CD4-positive, alpha-beta T cell treated with Interleukin-15 for 1 hour (primary cell): ENCODE measurements at regions not wholly inside any gene's neighbourhood (a gene's known extent, or its start where the extent isn't known, plus 50 kb on each side); places are given as distances from the start of the nearest gene placed in this dataset.
A peak's percentile ranks its signal among the peaks of the same experiment; 100 is the strongest.
"Not testable (repeated sequence)": the region's sequence is repeated elsewhere in the genome, so short reads cannot be mapped to it uniquely, and the experiment has no call there.

Experiments
- DNase-seq: peaks from one replicate; pipeline ENCODE4 v3.0.0-alpha.2; 2020

DNA sequence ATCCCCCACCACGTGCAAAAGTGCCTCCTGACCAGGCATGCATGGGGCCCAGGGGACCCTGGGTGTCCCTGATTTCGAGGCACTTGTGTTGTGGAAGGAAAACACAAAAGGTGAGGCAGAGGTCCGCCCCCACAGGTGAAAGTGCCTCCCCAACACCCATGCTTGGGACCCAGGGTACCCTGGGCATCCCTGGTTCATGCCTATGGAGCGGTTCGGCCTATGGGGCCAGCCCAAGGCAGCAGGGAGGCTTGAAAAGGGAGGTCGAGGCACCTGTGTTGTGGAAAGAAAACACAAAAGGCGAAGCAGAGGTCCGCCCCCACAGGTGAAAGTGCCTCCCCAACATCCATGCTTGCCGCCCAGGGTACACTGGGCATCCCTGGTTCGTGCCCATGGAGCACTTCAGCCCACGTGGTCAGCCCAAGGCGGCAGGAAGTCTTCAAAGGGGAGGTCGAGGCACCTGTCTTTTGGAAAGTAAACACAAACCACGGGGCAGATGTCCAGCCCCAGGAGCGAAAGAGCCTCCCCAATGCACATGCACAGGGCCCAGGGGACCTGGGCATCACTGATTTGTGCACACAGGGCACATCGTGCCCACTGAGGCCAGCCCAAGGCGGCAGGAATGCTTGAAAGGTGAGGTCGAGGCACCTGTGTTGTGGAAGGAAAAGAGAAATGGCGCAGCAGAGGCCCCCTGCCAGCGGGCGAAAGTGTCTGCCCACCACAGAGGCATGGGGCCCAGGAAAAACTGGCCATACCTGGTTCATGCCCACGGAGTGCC lies 375.5 kb downstream of the ALG10 start:
- peak; percentile 13 for DNase-seq

DNA sequence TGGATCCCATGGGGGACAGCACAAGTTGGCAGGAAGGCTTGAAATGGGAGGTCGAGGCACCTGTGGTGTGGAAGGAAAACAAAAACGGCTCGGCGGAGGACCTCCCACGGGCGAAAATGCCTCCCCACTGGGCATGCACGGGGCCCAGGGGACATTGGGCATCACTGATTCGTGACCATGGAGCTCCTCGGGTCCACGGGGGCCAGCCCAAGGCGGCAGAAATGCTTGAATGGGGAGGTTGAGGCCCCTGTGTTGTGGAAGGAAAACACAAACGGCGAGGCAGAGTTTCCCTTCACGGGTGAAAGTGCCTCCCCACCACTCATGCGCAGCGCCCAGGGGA lies 376.0 kb downstream of the ALG10 start:
- DNase-seq, result peak; percentile 2

DNA sequence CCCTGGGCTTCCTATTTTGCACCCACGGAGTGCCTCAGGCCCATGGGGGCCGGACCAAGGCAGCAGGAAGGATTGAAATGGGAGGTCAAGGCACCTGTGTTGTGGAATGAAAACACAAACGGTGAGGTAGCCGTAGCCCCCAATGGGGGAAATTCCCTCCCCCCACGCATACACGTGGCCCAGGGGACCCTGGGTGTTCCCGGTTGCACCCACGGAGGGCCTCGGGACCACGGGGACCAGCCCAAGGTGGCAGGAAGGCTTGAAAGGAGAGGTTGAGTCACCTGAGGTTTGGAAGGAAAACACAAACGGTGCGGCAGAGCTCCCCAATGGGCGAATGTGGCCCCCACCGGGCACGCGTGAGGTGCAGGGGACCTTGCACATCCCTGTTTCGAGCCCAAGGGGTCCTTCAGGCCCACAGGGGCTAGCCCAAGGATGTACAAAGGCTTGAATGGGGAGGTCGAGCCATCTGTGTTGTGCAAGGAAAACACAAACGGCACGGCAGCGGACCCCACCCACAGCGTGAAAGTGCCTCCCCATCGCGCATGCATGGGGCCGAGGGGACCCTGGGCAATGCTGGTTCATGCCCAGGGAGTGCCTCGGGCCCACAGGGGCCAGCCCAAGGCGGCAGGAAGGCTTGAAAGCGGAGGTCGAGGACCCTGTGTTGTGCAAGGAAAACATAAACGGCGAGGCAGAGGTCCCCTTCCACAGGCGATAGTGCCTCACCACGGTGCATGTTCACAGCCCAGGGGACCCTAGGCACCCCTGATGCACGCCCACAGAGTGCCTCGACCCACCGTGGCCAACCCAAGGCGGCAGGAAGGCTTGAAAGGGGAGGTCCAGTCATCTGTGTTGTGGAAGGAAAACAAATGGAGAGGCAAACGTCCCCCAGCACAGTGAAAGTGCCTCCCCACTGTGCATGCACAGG lies 376.7 kb downstream of the ALG10 start:
- DNase-seq, result peak; percentile 1

DNA sequence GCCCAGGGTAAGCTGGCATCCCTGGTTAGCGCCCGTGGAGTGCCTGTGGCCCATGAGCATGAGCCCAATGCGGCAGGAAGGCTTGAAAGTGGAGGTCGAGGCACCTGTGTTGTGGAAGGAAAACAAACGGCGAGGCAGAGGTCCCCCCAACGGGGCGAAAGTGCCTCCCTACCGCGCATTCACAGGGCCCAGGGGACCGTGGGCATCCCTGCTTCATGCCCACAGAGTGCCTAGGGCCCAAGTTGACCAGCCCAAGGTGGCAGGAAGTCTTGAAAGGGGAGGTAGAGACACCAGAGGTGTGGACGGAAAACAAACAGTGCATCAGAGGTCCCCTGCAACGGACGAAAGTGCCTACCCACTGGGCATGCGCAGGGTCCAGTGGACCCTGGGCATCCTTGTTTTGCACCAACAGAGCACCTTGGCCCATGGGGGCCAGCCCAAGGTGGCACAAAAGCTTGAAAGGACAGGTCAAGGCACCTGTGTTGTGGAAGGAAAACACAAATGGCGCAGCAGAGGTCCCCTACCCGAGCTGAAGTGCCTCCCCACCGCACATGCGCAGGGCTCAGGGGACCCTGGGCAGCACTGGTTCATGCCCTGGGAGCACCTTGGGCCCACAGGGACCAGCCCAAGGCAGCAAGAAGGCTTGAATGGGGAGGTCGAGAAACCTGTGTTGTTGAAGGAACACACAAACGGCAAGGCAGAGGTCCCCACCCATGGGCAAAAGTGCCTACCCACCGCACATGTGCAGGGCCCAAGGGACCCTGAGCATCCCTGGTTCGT lies 377.5 kb downstream of the ALG10 start:
- DNase-seq, result peak; percentile 15

DNA sequence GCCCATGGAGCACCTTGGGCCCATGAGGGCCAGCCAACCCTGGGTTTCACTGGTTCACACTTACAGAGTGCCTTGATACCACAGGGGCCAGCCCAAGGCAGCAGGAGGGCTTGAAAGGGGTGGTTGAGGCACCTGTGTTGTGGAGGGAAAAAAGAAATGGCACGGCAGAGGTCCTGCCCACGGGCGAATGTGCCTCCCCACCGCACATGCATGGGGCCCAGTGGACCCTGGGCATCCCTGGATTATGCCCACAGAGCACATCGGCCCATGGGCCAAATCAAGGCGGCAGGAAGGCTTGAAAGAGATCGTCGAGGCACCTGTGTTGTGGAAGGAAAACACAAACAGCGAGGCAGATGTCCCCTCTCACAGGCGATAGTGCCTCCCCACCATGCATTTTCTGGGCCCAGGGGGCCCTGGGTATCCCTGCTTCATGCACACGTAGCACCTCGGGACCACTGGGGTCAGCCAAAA lies 378.1 kb downstream of the ALG10 start:
- peak; percentile 12 for DNase-seq

DNA sequence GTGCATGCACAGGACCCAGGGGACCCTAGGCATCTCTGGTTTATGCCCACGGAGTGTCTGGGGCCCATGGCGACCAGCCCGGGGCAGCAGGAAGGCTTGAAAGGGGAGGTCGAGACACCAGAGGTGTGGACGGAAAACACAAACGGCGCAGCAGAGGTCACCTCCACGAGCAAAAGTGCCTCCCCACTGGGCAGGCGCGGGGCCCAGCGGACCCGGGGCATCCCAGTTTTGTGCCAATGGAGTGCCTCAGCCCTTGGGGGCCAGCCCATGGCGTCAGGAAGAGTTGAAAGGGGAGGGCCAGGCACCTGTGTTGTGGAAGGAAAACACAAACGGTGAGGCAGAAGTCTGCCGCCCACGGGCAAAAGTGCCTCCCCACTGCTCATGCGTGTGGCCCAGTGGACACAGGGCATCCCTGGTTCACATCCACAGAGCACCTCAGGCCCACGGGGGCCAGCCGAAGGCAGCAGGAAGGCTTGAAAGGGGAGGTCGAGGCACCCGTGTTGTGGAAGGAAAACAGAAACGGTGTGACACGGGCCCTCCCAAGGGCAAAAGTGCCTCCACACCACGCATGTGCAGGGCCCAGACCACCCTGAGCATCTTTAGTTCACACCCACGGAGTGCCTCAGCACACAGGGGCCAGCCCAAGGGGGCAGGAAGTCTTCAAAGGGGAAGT lies 378.8 kb downstream of the ALG10 start:
- DNase-seq, result peak; percentile 4

DNA sequence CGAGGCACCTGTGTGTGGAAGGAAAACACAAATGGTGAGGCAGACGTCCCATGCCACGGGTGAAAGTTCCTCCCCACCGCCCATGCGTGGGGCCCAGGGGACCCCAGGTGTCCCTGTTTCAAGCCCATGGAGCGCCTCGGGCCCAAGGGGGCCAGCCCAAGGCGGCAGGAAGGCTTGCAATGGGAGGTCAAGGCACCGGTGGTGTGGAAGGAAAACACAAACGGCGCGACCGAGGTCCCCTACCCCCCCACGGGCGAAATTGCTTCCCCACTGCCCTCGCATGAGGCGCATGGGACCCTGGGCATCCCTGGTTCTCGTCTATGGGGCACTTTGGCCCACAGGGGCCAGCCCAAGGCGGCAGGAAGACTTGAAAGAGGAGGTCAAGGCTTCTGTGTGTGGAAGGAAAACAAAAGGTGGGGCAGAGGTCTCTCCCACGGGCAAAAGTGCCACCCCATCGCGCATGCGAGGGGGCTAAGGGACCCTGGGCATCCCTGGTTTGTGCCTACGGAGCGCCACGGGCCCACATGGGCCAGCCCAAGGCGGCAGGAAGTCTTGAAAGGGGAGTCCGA lies 379.4 kb downstream of the ALG10 start:
- peak; percentile 15 for DNase-seq

DNA sequence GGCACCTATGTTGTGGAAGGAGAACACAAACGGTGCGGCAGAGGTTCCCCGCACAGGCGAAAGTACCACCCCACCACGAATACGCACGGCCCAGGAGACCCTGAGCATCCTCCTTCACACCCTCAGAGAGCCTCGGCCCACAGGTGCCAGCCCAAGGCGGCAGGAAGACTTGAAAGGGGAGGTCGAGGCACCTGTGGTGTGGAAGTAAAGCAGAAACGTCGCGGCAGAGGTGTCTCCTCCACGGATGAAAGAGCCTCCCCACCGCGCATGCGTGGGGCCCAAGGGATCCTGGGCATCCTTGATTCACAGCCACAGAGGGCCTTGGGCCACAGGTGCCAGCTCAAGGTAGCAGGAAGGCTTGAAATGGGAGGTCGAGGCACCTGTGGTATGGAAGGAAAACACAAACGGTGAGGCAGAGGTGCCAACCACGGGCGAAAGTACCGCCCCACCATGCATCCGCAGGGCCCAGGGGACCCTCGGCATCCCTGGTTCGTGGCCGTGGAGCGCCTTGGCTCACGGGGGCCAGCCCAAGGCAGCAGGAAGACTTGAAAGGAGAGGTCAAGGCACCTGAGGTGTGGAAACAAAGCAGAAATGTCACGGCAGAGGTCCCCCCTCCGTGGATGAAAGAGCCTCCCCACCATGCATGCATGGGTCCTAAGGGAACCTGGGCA lies 380.1 kb downstream of the ALG10 start:
- DNase-seq, result peak; percentile 9

DNA sequence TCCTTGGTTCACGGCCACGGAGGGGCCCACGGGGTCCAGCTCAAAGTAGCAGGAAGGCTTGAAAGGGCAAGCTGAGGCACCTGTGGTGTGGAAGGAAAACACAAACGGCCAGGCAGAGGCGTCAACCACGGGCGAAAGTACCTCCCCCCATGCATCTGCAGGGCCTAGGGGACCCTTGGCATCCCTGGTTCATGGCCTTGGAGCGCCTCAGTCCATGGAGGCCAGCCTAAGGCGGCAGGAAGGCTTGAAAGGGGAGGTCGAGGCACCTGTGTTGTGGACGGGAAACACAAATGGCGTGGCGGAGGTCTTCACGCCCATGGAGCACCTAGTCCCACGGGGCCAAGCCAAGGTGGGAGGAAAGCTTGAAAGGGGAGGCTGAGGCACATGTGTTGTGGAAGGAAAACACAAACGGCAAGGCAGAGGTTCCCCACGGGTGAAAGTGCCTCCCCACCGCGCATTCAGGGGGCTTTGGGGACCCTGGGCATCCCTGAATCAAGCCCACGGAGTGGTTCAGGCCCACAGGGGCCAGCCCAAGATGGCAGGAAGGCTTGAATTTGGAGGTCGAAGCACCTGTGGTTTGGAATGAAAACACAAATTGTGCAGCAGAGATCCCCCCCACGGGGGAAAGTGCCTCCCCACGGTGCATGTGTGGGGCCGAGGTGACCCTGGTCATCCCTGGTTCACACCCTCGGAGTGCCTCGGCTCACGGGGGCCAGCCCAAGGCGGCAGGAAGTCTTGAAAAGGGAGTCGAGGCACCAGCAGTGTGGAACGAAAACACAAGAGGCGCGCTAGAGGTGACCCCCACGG lies 380.8 kb downstream of the ALG10 start:
- DNase-seq, result peak; percentile 14

DNA sequence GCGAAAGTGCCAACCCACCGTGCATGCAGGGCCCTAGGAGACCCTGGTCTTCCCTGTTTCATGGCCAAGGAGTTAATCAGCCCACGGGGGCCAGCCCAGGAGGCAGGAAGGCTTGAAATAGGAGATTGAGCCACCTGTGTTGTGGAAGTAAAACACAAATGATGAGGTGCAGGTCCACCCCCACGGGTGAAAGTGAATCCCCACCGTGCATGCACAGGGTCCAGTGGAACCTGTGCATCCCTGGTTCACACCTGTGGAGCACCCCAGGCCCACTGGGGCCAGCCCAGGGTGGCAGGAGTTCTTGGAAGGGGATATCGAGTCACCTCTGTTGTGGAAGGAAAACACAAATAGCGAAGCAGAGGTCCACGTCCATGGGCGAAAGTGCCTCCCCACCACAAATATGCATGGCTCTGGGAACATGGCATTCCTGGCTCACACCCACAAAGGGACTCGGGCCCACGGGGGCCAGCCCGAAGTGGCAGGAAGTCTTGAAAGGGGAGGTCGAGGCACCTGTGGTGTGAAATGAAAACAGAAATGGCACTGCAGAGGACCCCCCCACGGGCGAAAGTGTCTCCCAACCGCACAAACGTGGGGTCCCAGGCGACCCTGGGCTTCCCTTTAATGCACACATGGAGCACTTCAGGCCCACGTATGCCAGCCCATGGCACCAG lies 381.5 kb downstream of the ALG10 start:
- peak; percentile 10 for DNase-seq

DNA sequence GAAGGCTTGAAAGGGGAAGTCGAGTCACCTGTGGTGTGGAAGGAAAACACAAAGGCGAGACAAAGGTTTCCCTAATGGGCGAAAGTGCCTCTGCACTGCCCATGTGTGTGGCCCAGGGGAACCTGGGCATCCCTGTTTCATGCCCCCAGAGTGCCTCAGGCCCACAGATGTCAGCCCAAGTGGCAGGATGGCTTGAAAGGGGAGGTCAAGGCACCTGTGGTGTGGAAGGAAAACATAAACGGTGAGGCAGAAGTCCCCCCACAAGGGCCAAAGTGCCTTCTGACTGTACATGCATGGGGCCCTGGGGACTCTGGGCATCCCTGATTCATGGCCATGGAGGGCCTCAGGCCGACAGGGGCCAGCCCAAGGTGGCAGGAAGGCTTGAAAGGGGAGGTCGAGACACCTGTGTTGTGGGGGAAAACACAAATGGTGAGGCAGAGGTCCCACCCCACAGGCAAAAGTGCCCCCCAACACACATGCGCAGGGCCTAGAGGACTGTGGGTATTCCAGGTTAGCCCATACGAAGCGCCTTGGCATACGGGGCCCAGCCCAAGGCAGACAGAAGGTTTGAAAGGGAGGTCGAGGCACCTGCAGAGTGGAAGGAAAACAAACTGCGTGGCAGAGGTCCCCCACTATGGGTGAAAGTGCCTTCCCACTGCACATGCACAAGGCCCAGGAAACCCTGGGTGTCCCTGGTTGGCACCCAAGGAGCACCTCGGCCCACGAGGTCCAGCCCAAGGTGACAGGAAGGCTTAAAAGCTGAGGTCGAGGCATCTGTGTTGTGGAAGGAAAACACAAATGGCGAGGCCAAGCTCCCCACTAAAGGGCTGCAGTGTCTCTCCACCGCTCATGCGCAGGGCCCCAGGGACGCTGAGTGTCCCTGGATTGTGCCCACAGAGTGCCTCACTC lies 382.3 kb downstream of the ALG10 start:
- DNase-seq, result peak; percentile 14

DNA sequence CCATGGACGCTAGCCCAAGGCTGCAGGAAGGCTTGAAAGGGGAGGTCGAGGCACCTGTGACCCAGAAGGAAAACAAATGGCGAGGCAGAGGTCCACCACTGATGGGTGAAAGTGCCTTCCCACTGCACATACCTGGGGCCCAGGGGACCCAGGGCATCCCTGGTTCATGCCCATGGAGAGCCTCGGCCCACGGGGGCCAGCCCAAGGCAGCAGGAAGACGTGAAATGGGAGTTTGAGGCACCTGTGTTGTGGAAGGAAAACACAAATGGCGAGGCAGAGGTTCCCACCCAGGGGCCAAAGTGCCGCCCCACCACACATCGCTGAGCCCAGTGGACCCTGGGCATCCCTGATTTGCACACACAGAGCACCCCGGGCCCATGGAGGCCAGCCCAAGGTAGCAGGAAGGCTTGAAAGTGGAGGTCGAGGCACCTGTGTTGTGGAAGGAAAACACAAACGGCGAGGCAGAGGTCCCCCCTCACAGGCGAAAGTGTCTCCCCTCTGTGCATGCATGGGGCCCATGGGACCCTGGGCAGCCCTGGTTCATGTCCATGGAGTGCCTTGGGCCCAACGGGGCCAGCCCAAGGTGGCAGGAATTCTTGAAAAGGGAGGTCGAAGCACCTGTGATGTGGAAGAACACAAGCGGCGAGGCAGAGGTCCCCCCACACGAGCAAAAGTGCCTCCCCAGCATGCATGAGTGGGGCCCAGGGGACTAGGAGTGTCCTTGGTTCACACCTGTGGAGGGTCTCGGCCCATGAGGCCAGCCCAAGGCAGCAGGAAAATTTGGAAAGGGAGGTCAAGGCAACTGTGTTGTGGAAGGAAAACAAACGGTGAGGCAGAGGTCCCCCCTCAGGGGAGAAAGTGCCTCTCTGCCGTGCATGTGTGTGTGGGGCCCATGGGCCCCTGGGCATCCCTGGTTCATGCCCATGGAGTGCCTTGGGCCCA lies 383.3 kb downstream of the ALG10 start:
- peak; percentile 2 for DNase-seq

DNA sequence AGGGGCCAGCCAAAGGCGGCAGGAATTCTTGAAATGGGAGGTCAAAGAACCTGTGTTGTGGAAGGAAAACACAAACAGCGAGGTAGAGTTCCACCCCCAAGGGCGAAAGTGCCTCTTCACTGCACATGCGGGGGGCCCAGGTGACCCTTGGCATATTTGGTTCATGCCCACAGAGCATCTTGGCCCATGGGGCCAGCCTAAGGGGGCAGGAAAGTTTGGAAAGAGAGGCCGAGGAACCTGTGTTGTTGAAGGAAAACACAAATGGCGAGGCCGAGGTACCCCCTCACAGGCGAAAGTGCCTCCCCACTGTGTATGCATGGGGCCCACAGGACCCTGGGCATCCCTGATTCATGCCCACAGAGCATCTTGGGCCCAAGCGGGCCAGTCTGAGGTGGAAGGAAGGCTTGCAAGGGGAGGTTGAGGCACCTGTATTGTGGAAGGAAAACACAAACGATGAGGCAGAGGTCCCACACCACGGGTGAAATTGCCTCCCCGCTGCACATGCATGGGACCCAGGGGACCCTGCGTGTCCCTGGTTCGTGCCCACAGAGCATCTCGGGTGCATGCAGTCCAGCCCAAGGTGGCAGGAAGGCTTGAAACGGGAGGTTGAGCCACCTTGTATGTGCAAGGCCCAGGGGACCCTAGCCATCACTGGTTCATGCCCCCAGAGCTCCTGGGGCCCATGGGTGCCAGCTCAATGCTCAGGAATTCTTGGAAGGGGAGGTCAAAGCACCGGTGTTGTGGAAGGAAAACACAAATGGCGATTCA lies 384.1 kb downstream of the ALG10 start:
- DNase-seq, result peak; percentile 12

DNA sequence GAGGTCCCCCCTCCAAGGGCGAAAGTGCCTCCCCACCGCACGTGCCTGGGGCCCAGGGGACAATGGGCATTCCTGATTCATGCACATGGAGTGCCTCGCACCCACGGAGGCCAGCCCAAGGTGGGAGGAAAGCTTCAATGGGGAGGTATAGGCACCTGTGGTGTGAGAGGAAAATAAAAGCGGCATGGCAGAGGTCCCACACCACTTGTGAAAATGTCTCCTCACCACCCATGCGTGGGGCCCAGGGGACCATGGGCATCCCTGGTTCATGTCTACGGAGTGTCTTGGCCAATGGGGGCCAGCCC lies 384.7 kb downstream of the ALG10 start:
- no peak for DNase-seq

DNA sequence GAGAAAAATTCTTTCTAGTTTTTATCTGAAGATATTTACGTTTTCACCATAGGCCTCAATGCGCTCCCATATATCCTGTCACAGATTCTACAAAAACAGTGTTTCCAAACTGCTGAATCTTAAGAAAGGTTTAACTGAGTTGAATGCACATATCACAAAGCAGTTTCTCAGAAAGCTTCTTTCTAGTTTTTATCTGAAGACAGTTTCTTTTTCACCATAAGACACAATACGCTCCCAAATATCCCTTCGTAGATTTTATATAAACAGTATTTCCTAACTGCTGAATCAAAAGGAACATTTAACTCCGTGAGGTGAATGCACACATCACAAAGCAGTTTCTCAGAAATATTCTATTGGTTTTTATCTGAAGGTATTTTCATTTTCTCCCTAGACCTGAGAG lies 385.5 kb downstream of the ALG10 start:
- DNase-seq, result no peak

DNA sequence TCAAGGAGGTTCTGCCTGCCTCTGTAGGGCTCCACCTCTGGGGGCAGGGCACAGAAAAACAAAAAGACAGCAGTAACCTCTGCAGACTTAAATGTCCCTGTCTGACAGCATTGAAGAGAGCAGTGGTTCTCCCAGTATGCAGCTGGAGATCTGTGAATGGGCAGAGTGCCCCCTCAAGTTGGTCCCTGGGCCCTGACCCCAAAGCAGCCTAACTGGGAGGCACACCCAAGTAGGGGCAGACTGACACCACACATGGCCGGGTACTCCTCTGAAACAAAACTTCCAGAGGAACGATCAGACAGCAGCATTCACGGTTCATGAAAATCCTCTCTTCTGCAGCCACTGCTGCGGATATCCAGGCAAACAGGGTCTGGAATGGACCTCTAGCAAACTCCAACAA lies 409.2 kb downstream of the ALG10 start:
- DNase-seq, result not testable (repeated sequence)
